ENCODE measurements at regions not wholly inside any gene's neighbourhood (a gene's known extent, or its start where the extent isn't known, plus 50 kb on each side); places are given as distances from the start of the nearest gene placed in this dataset.

GRCh38 chr15:95362306-95362705, 968.2 kb upstream of the NR2F2 start:
- H3K4me3 ChIP-seq (ENCODE audit: low read depth, low read length) = no peak overlapping the region
- DNase-seq = no peak
- H3K9me3 ChIP-seq = no peaks in the 10 kb centered on the region
- no peaks in the 10 kb centered on the region for H3K27me3 ChIP-seq
- no peaks in the 10 kb centered on the region for H3K36me3 ChIP-seq
- no peaks in the 10 kb centered on the region for H3K4me1 ChIP-seq
- no peak for TF ChIP-seq CTCF (IDR thresholded peaks at IDR 0.05; ENCODE audit: low read depth, low read length)

- Histone ChIP-seq H3K4me3 (ENCODE audit: low read depth, low read length) (no peak overlapping the region), H3K9me3 (no peaks in the 10 kb centered on the region), H3K36me3 (no peaks in the 10 kb centered on the region), H3K27me3 (no peaks in the 10 kb centered on the region), H3K4me1 (no peaks in the 10 kb centered on the region)
- no peak for DNase-seq
- TF ChIP-seq CTCF (IDR thresholded peaks at IDR 0.05; ENCODE audit: low read depth, low read length) = no peak
Observed at GRCh38 chr15:95363646-95364045, 966.9 kb upstream of the NR2F2 start.

- no peak for DNase-seq
- H3K27me3 ChIP-seq = no peaks in the 10 kb centered on the region
- no peaks in the 10 kb centered on the region for H3K4me1 ChIP-seq
- no peaks in the 10 kb centered on the region for H3K36me3 ChIP-seq
- H3K9me3 ChIP-seq = no peaks in the 10 kb centered on the region
- no peak for TF ChIP-seq CTCF (IDR thresholded peaks at IDR 0.05; ENCODE audit: low read depth, low read length)
- no peak overlapping the region for H3K4me3 ChIP-seq (ENCODE audit: low read depth, low read length)
Observed at GRCh38 chr15:95365511-95366107, 964.9 kb upstream of the NR2F2 start.

GRCh38 chr15:95368191-95368590, 962.3 kb upstream of the NR2F2 start:
- no peak for TF ChIP-seq CTCF (IDR thresholded peaks at IDR 0.05; ENCODE audit: low read depth, low read length)
- no peak overlapping the region for H3K4me3 ChIP-seq (ENCODE audit: low read depth, low read length)
- no peaks in the 10 kb centered on the region for H3K36me3 ChIP-seq
- H3K9me3 ChIP-seq = no peaks in the 10 kb centered on the region
- DNase-seq = no peak
- no peaks in the 10 kb centered on the region for H3K27me3 ChIP-seq
- no peaks in the 10 kb centered on the region for H3K4me1 ChIP-seq

GRCh38 chr15:95368755-95369601, 961.5 kb upstream of the NR2F2 start:
- H3K27me3 ChIP-seq = no peaks in the 10 kb centered on the region
- no peaks in the 10 kb centered on the region for H3K9me3 ChIP-seq
- TF ChIP-seq CTCF (IDR thresholded peaks at IDR 0.05; ENCODE audit: low read depth, low read length) = no peak
- no peaks in the 10 kb centered on the region for H3K36me3 ChIP-seq
- H3K4me3 ChIP-seq (ENCODE audit: low read depth, low read length) = no peak overlapping the region
- H3K4me1 ChIP-seq = no peaks in the 10 kb centered on the region
- DNase-seq = no peak

GRCh38 chr15:95370291-95370690, 960.2 kb upstream of the NR2F2 start:
- no peaks in the 10 kb centered on the region for H3K4me1 ChIP-seq

More at GRCh38 chr15:95370291-95370690, 960.2 kb upstream of the NR2F2 start:
- DNase-seq = no peak
- H3K27me3 ChIP-seq = no peaks in the 10 kb centered on the region
- H3K4me3 ChIP-seq (ENCODE audit: low read depth, low read length) = no peak overlapping the region
- H3K9me3 ChIP-seq = no peaks in the 10 kb centered on the region
- H3K36me3 ChIP-seq = no peaks in the 10 kb centered on the region
- no peak for TF ChIP-seq CTCF (IDR thresholded peaks at IDR 0.05; ENCODE audit: low read depth, low read length)
